Esophagus muscularis mucosa (tissue), 4 donors: ENCODE measurements at regions not wholly inside any gene's neighbourhood (a gene's known extent, or its start where the extent isn't known, plus 50 kb on each side); places are given as distances from the start of the nearest gene placed in this dataset.

Experiments
- DNase-seq: peaks from one replicate; pipeline ENCODE4 v3.0.0-alpha.2; 2017; ENCODE audit errors: extremely low spot score
- H3K27ac ChIP-seq, 4 donors: fragments of 200-600 bp; sonication (generic); replicated peaks in 1 of 4; 1 replicate in 3 of 4; 2 replicates in 1 of 4; pipeline ENCODE4 v1.5.1; 2016 to 2019; ENCODE audit warnings: mild to moderate bottlenecking in 1 of 4
- H3K27me3 ChIP-seq, 4 donors: fragments of 200-600 bp; sonication (generic); one replicate each; pipeline versions ENCODE4 v1.5.1 to v1.6.0; 2016 to 2019
- H3K36me3 ChIP-seq, 4 donors: fragments of 200-600 bp; sonication (generic); one replicate each; pipeline ENCODE4 v1.5.1; 2016 to 2019
- H3K4me1 ChIP-seq, 4 donors: fragments of 200-600 bp; sonication (generic); one replicate each; pipeline ENCODE4 v1.5.1; 2016 to 2019
- H3K4me3 ChIP-seq, 4 donors: fragments of 200-600 bp; sonication (generic); 1 replicate in 2 of 4; 2 replicates in 2 of 4; pipeline ENCODE4 v1.5.1; 2016 to 2019; ENCODE audit warnings: mild to moderate bottlenecking in 4 of 4, moderate library complexity in 1 of 4
- H3K9me3 ChIP-seq, 4 donors: fragments of 200-600 bp; sonication (generic); 1 replicate in 3 of 4; 2 replicates in 1 of 4; pipeline ENCODE4 v1.5.1; 2016 to 2019
- CTCF ChIP-seq, 3 experiments: fragments of 200-600 bp in 2 of 3; fragments of 450-650 bp in 1 of 3; sonication (generic) in 2 of 3; IDR thresholded peaks; one replicate each; pipeline ENCODE4 v1.5.1; 2017 to 2019; ENCODE audit warnings: antibody characterized with exemption in 3 of 3, mild to moderate bottlenecking in 2 of 3, moderate library complexity in 1 of 3
- EP300 ChIP-seq: sonication (generic); formaldehyde crosslinking; IDR thresholded peaks from one replicate; pipeline ENCODE4 v1.6.1; 2017; ENCODE audit warnings: antibody characterized with exemption
- POLR2A ChIP-seq: fragments of 450-650 bp; IDR thresholded peaks from one replicate; pipeline ENCODE4 v1.6.1; 2017; ENCODE audit warnings: antibody characterized with exemption, moderate library complexity, mild to moderate bottlenecking, low read depth
- POLR2AphosphoS5 ChIP-seq, 2 donors: sonication (generic); formaldehyde crosslinking; IDR thresholded peaks; one replicate each; pipeline ENCODE4 v1.6.1; 2017; ENCODE audit warnings: antibody characterized with exemption in 2 of 2
- WGBS: methylation state at CpG from one replicate; pipeline ENCODE4 v1.1.5; 2018; 5-methylcytosine and 5-hydroxymethylcytosine counted together
- intact Hi-C: fragments of 100-400 bp; cut with DNase I; formaldehyde crosslinking; loops from one replicate; pipeline ENCODE4 v1.15.1; 2023

- Histone ChIP-seq H3K4me1 (no peaks in the 10 kb centered on the region), H3K9me3 (no peaks in the 10 kb centered on the region), H3K36me3 (no peaks in the 10 kb centered on the region), H3K27me3 (no peaks in the 10 kb centered on the region), H3K4me3 (no peak overlapping the region), H3K27ac (no peak overlapping the region)
- intact Hi-C loops = no loop called here
- TF ChIP-seq POLR2AphosphoS5 (IDR thresholded peaks at IDR 0.05) = no peak
- TF ChIP-seq CTCF (IDR thresholded peaks at IDR 0.05) = no peak
- TF ChIP-seq POLR2A = no peak
- TF ChIP-seq EP300 = no peak
- DNase-seq = no peak
These were observed 496.0 kb upstream of the PKN2 start for GRCh38 chr1:88188038-88188437.

GRCh38 chr1:88189525-88189924 is 494.5 kb upstream of the PKN2 start:
- WGBS = 90% methylated on average over 2 of the region's 2 CpGs
- no peak for TF ChIP-seq CTCF (IDR thresholded peaks at IDR 0.05)
- TF ChIP-seq POLR2A = no peak
- no peak for TF ChIP-seq POLR2AphosphoS5 (IDR thresholded peaks at IDR 0.05)
- TF ChIP-seq EP300 = no peak
- Histone ChIP-seq H3K27me3 (no peaks in the 10 kb centered on the region), H3K36me3 (no peaks in the 10 kb centered on the region), H3K4me3 (no peak overlapping the region), H3K4me1 (no peaks in the 10 kb centered on the region), H3K9me3 (no peaks in the 10 kb centered on the region), H3K27ac (no peak overlapping the region)
- intact Hi-C loops = no loop called here
- no peak for DNase-seq

- no peak for DNase-seq
- TF ChIP-seq CTCF (IDR thresholded peaks at IDR 0.05) (no peak), POLR2AphosphoS5 (IDR thresholded peaks at IDR 0.05) (no peak), EP300 (no peak)
- H3K27ac ChIP-seq = no peak overlapping the region
- no peaks in the 10 kb centered on the region for H3K36me3 ChIP-seq
- WGBS = 85% methylated on average over 2 of the region's 2 CpGs
- H3K4me1 ChIP-seq = no peaks in the 10 kb centered on the region
- no peaks in the 10 kb centered on the region for H3K9me3 ChIP-seq
- H3K27me3 ChIP-seq = no peaks in the 10 kb centered on the region
- intact Hi-C loops = no loop called here
- no peak overlapping the region for H3K4me3 ChIP-seq
These were observed 492.2 kb upstream of the PKN2 start for GRCh38 chr1:88191917-88192316.

GRCh38 chr1:88194542-88194941 is 489.5 kb upstream of the PKN2 start:
- 96% methylated on average over 1 of the region's 1 CpG for WGBS
- Histone ChIP-seq H3K36me3 (no peaks in the 10 kb centered on the region), H3K4me3 (no peak overlapping the region), H3K9me3 (no peaks in the 10 kb centered on the region), H3K27me3 (no peaks in the 10 kb centered on the region), H3K4me1 (no peaks in the 10 kb centered on the region), H3K27ac (no peak overlapping the region)
- TF ChIP-seq EP300 = no peak
- intact Hi-C loops = no loop called here
- DNase-seq = no peak

GRCh38 chr1:88200545-88200944 is 483.5 kb upstream of the PKN2 start:
- Histone ChIP-seq H3K4me3 (no peak overlapping the region), H3K27ac (no peak overlapping the region), H3K4me1 (no peaks in the 10 kb centered on the region), H3K36me3 (no peaks in the 10 kb centered on the region), H3K27me3 (no peaks in the 10 kb centered on the region), H3K9me3 (no peaks in the 10 kb centered on the region)
- TF ChIP-seq EP300 (no peak), POLR2A (no peak), CTCF (IDR thresholded peaks at IDR 0.05) (no peak), POLR2AphosphoS5 (IDR thresholded peaks at IDR 0.05) (no peak)
- DNase-seq = no peak
- WGBS = 92% methylated on average over 3 of the region's 3 CpGs
- intact Hi-C loops = no loop called here
